HFFc6 (cell line): ENCODE measurements at regions not wholly inside any gene's neighbourhood (a gene's known extent, or its start where the extent isn't known, plus 50 kb on each side); places are given as distances from the start of the nearest gene placed in this dataset.

Source experiments
- DNase-seq: peaks from one replicate; pipeline ENCODE4 v3.0.0-alpha.2; 2018
- H3K27ac Mint-ChIP-seq: 2 replicates; pipeline ENCODE4 v1.8.0; 2020; ENCODE audit warnings: mild to moderate bottlenecking, mixed read lengths
- H3K27me3 Mint-ChIP-seq: 2 replicates; pipeline ENCODE4 v1.8.0; 2021; ENCODE audit warnings: mild to moderate bottlenecking, moderate library complexity, mixed read lengths; ENCODE audit not compliant: insufficient read depth
- H3K36me3 Mint-ChIP-seq: 2 replicates; pipeline ENCODE4 v1.8.0; 2021; ENCODE audit warnings: low read depth, mixed read lengths
- H3K4me1 Mint-ChIP-seq: 2 replicates; pipeline ENCODE4 v1.8.0; 2020; ENCODE audit warnings: low read depth, mixed read lengths
- H3K4me3 Mint-ChIP-seq: 2 replicates; pipeline ENCODE4 v1.8.0; 2020; ENCODE audit warnings: mild to moderate bottlenecking, moderate library complexity, mixed read lengths
- H3K9me3 Mint-ChIP-seq: 2 replicates; pipeline ENCODE4 v1.8.0; 2020; ENCODE audit warnings: mild to moderate bottlenecking, mixed read lengths
- TF ChIP-seq, protein P1 (sequence below): fragments of 200-600 bp; sonication (generic); IDR thresholded peaks from 2 replicates; pipeline ENCODE4 v1.5.0; 2021; ENCODE audit warnings: antibody characterized with exemption, mild to moderate bottlenecking

DNA sequence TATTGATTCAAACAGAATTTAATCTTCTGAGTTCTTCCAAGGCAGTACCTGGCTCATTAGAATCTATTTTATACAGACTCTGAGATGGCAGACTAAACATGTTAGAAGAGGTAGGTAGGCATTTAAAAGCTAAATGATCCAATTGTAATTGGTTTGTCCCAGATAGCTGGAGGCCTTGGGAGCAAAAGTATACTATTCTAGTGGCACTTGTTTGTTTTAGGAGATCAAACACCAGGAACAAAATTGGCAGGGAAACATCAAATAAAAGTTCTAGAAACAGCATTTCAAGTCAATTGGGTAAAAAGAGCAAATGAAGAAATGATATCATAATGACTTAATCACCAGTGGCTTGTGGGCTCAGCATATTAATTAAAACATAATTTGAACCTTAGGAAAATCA is 521.4 kb downstream of the PRR16 start:
- TF ChIP-seq, protein P1, sequence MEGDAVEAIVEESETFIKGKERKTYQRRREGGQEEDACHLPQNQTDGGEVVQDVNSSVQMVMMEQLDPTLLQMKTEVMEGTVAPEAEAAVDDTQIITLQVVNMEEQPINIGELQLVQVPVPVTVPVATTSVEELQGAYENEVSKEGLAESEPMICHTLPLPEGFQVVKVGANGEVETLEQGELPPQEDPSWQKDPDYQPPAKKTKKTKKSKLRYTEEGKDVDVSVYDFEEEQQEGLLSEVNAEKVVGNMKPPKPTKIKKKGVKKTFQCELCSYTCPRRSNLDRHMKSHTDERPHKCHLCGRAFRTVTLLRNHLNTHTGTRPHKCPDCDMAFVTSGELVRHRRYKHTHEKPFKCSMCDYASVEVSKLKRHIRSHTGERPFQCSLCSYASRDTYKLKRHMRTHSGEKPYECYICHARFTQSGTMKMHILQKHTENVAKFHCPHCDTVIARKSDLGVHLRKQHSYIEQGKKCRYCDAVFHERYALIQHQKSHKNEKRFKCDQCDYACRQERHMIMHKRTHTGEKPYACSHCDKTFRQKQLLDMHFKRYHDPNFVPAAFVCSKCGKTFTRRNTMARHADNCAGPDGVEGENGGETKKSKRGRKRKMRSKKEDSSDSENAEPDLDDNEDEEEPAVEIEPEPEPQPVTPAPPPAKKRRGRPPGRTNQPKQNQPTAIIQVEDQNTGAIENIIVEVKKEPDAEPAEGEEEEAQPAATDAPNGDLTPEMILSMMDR = no peak
- no peaks in the 10 kb centered on the region for H3K4me1 Mint-ChIP-seq
- DNase-seq = no peak
- no peak overlapping the region for H3K4me3 Mint-ChIP-seq
- no peak overlapping the region for H3K27ac Mint-ChIP-seq
- no peaks in the 10 kb centered on the region; the same call in 1 of the 2 replicates for H3K9me3 Mint-ChIP-seq
- H3K27me3 Mint-ChIP-seq = no peaks in the 10 kb centered on the region
- no peaks in the 10 kb centered on the region for H3K36me3 Mint-ChIP-seq

DNA sequence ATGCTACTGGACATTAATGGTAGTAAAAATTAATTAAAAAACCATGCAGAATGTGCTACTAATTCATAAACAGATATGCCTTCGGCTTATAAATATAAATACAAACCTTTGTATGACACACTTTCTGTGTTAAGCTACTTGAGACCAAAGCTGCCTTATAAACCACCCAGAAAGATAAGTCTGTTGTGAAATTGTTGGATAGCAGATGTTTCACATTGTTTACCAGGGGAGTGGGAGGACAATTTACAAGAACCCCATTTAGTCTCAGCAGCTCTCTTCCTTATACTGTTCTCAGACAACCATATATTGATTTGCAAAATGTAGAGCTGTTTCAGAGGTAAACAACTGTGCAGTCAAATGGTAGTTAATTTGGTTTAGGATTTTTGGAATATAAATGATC is 524.4 kb downstream of the PRR16 start:
- Mint-ChIP-seq H3K4me1 (no peaks in the 10 kb centered on the region), H3K36me3 (no peaks in the 10 kb centered on the region), H3K27ac (no peak overlapping the region), H3K9me3 (peaks cover 4% of the 10 kb centered on the region; the same call in 1 of the 2 replicates), H3K27me3 (no peaks in the 10 kb centered on the region), H3K4me3 (no peak overlapping the region)
- DNase-seq = no peak
- TF ChIP-seq, protein P1 = no peak

DNA sequence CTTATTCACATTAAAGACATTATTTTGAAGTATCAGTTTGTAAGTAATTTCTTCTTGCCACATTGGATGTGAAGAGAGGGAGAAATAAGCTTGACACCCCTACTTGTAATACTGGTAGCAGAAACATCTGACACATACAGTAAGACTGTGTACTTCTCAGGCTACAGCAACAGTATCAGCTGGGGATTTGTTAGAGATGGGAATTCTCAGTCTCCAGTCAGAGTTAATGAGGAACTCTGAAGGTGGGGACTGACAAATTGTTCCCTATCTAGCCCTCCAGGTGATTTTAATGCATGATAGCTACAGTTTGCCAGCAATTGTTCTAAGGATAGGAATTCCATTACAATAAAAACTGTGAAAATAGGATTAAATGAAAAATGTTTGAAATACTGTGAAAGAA is 524.8 kb downstream of the PRR16 start:
- no peak overlapping the region for H3K4me3 Mint-ChIP-seq
- no peak for DNase-seq
- no peaks in the 10 kb centered on the region for H3K4me1 Mint-ChIP-seq
- TF ChIP-seq, protein P1 = no peak
- no peaks in the 10 kb centered on the region for H3K36me3 Mint-ChIP-seq
- no peak overlapping the region for H3K27ac Mint-ChIP-seq
- peaks cover 4% of the 10 kb centered on the region; the same call in 1 of the 2 replicates for H3K9me3 Mint-ChIP-seq
- H3K27me3 Mint-ChIP-seq = no peaks in the 10 kb centered on the region

DNA sequence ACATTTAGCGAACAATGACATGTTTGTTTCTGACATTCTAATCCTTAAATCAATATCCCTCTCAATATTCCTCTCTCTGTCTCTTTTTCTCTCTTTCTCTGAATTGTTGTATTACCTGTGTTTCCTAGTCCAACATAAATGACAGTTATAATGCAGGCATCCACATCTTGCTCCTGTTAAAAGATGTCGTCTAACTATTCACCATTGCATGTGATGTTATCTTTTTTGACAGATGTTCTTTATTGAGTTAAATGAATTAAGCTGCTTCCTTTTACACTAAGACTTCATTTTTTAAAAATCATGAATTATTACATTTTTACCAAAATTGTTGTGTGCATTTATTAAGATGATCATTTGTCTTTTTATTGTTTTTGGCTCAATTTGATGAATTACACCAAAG is 527.5 kb downstream of the PRR16 start:
- Mint-ChIP-seq H3K4me3 (no peak overlapping the region), H3K4me1 (no peaks in the 10 kb centered on the region), H3K9me3 (0 out of 2 replicates have a peak, but pooled peaks cover 4% of the 10 kb centered on the region), H3K27ac (no peak overlapping the region), H3K36me3 (no peaks in the 10 kb centered on the region), H3K27me3 (no peaks in the 10 kb centered on the region)
- no peak for DNase-seq
- TF ChIP-seq, protein P1 = no peak

DNA sequence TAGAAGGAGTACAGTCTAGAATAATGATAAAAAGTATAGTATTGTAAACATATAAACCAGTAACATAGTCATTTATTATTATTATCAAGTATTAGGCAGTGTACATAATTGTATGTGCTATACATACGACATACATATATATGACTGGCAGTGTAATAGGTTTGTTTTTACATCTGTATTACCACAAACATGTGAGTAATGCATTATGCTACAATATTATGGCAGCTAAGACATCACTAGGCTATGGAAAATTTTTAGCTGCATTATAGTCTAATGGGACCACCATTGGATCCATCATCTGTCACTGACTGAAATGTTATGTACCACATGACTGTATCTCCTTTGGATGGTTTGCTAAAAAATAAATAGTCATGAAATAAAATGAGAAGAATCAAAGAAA is 530.0 kb downstream of the PRR16 start:
- DNase-seq = no peak
- no peaks in the 10 kb centered on the region for H3K36me3 Mint-ChIP-seq
- peaks cover 9% of the 10 kb centered on the region; the same call in 1 of the 2 replicates for H3K9me3 Mint-ChIP-seq
- H3K4me3 Mint-ChIP-seq = no peak overlapping the region
- H3K27me3 Mint-ChIP-seq = no peaks in the 10 kb centered on the region
- no peaks in the 10 kb centered on the region for H3K4me1 Mint-ChIP-seq
- TF ChIP-seq, protein P1 = no peak
- H3K27ac Mint-ChIP-seq = no peak overlapping the region

DNA sequence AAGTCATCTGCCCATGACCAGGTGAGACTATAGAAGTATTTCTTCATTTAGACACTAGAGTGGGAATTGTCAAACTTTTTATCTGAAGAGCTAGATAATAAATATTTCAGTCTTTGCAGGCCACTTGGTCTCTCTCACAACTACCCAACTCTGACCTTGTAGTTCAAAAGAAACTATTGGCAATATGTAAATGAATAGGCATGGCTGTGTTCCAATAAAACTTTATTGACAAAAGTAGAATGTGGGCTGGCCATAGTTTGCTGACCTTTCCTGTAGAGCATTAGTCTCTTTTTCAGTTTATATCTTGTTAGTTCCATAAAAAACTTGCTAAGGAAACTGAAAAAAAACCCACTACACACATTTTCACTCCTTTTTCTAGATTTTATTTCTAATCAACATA is 535.5 kb downstream of the PRR16 start:
- TF ChIP-seq, protein P1 = no peak
- Mint-ChIP-seq H3K27me3 (no peaks in the 10 kb centered on the region), H3K27ac (no peak overlapping the region), H3K4me1 (no peaks in the 10 kb centered on the region), H3K4me3 (no peak overlapping the region), H3K36me3 (no peaks in the 10 kb centered on the region), H3K9me3 (peaks cover 5% of the 10 kb centered on the region; the same call in 1 of the 2 replicates)
- no peak for DNase-seq
